ENCODE measurements at regions not wholly inside any gene's neighbourhood (a gene's known extent, or its start where the extent isn't known, plus 50 kb on each side); places are given as distances from the start of the nearest gene placed in this dataset.
A peak's percentile ranks its signal among the peaks of the same experiment; 100 is the strongest.

- DNase-seq (no peak), ATAC-seq (no peak)
- peaks cover 11% of the 10 kb centered on the region for H3K4me1 Mint-ChIP-seq
- H3K27ac Mint-ChIP-seq = no peak overlapping the region
- peaks cover 16% of the 10 kb centered on the region for H3K27me3 Mint-ChIP-seq
- no peaks in the 10 kb centered on the region for H3K9me3 Mint-ChIP-seq
- no peak overlapping the region for H3K4me3 Mint-ChIP-seq
Measured at GRCh38 chr7:18177129-18177814, 149.6 kb upstream of the PRPS1L1 start.

GRCh38 chr7:18177815-18178660, 150.4 kb upstream of the PRPS1L1 start:
- DNase-seq (peak in 1 of 2 donors; percentile 43), ATAC-seq (peak; percentile 85)
- H3K27ac Mint-ChIP-seq = peak overlapping the region; percentile 15 to 92
- peaks cover 16% of the 10 kb centered on the region for H3K27me3 Mint-ChIP-seq
- H3K9me3 Mint-ChIP-seq = no peaks in the 10 kb centered on the region
- peak overlapping the region in 1 of 2 donors; percentile 30 for H3K4me3 Mint-ChIP-seq
- peaks cover 11% of the 10 kb centered on the region for H3K4me1 Mint-ChIP-seq

- DNase-seq (no peak), ATAC-seq (peak; percentile 14)
- Mint-ChIP-seq H3K4me1 (peaks cover 11% of the 10 kb centered on the region), H3K27ac (no peak overlapping the region), H3K4me3 (no peak overlapping the region), H3K27me3 (peaks cover 16% of the 10 kb centered on the region), H3K9me3 (no peaks in the 10 kb centered on the region)
Measured at GRCh38 chr7:18179093-18179492, 151.4 kb upstream of the PRPS1L1 start.

- peaks cover 16% of the 10 kb centered on the region for H3K27me3 Mint-ChIP-seq
- DNase-seq (no peak), ATAC-seq (no peak)
- H3K4me3 Mint-ChIP-seq = no peak overlapping the region
- H3K27ac Mint-ChIP-seq = no peak overlapping the region
- peaks cover 11% of the 10 kb centered on the region for H3K4me1 Mint-ChIP-seq
- H3K9me3 Mint-ChIP-seq = no peaks in the 10 kb centered on the region
Measured at GRCh38 chr7:18180685-18181084, 153.0 kb upstream of the PRPS1L1 start.

- Mint-ChIP-seq H3K4me1 (no peaks in the 10 kb centered on the region), H3K4me3 (no peak overlapping the region), H3K27ac (no peak overlapping the region), H3K9me3 (peaks cover 0 to 4% of the 10 kb centered on the region in 2 donors), H3K27me3 (no peaks in the 10 kb centered on the region)
- DNase-seq (no peak), ATAC-seq (no peak)
Measured at GRCh38 chr7:18189500-18190126, 162.0 kb upstream of the PRPS1L1 start.

- peaks cover 0 to 4% of the 10 kb centered on the region in 2 donors for H3K9me3 Mint-ChIP-seq
Measured at GRCh38 chr7:18191341-18191740, 163.7 kb upstream of the PRPS1L1 start.

GRCh38 chr7:18191862-18192625, 164.4 kb upstream of the PRPS1L1 start:
- DNase-seq (no peak), ATAC-seq (no peak)
- Mint-ChIP-seq H3K4me3 (no peak overlapping the region), H3K27me3 (no peaks in the 10 kb centered on the region), H3K27ac (no peak overlapping the region), H3K9me3 (peaks cover 0 to 4% of the 10 kb centered on the region in 2 donors), H3K4me1 (no peaks in the 10 kb centered on the region)

More at GRCh38 chr7:18191341-18191740, 163.7 kb upstream of the PRPS1L1 start:
- no peaks in the 10 kb centered on the region for H3K4me1 Mint-ChIP-seq
- no peak overlapping the region for H3K27ac Mint-ChIP-seq
- H3K4me3 Mint-ChIP-seq = no peak overlapping the region
- DNase-seq = no peak
- no peaks in the 10 kb centered on the region for H3K27me3 Mint-ChIP-seq
- ATAC-seq = no peak

GRCh38 chr7:18194616-18195015, 167.0 kb upstream of the PRPS1L1 start:
- H3K27me3 Mint-ChIP-seq = no peaks in the 10 kb centered on the region
- no peaks in the 10 kb centered on the region for H3K4me1 Mint-ChIP-seq
- no peak overlapping the region for H3K4me3 Mint-ChIP-seq
- DNase-seq (no peak), ATAC-seq (no peak)
- no peaks in the 10 kb centered on the region for H3K9me3 Mint-ChIP-seq
- no peak overlapping the region for H3K27ac Mint-ChIP-seq

- H3K27ac Mint-ChIP-seq = no peak overlapping the region
- H3K27me3 Mint-ChIP-seq = no peaks in the 10 kb centered on the region
- no peaks in the 10 kb centered on the region for H3K9me3 Mint-ChIP-seq
- DNase-seq (no peak), ATAC-seq (no peak)
- no peak overlapping the region for H3K4me3 Mint-ChIP-seq
- no peaks in the 10 kb centered on the region for H3K4me1 Mint-ChIP-seq
Measured at GRCh38 chr7:18196638-18197037, 169.0 kb upstream of the PRPS1L1 start.

- ATAC-seq (no peak), DNase-seq (no peak)
- Mint-ChIP-seq H3K9me3 (no peaks in the 10 kb centered on the region), H3K4me1 (peaks cover 8% of the 10 kb centered on the region), H3K27me3 (no peaks in the 10 kb centered on the region), H3K4me3 (no peak overlapping the region), H3K27ac (no peak overlapping the region)
Measured at GRCh38 chr7:18198868-18199267, 171.2 kb upstream of the PRPS1L1 start.

GRCh38 chr7:18200266-18200665, 172.6 kb upstream of the PRPS1L1 start:
- Mint-ChIP-seq H3K27me3 (no peaks in the 10 kb centered on the region), H3K4me1 (peaks cover 8% of the 10 kb centered on the region), H3K9me3 (no peaks in the 10 kb centered on the region), H3K4me3 (no peak overlapping the region), H3K27ac (no peak overlapping the region)
- DNase-seq (no peak), ATAC-seq (no peak)

- Mint-ChIP-seq H3K4me1 (peaks cover 8% of the 10 kb centered on the region), H3K9me3 (no peaks in the 10 kb centered on the region), H3K27me3 (no peaks in the 10 kb centered on the region), H3K4me3 (no peak overlapping the region), H3K27ac (no peak overlapping the region)
- DNase-seq (no peak), ATAC-seq (no peak)
Measured at GRCh38 chr7:18200855-18201254, 173.2 kb upstream of the PRPS1L1 start.

- peaks cover 8% of the 10 kb centered on the region for H3K4me1 Mint-ChIP-seq
- no peaks in the 10 kb centered on the region for H3K9me3 Mint-ChIP-seq
- H3K4me3 Mint-ChIP-seq = no peak overlapping the region
- no peak overlapping the region for H3K27ac Mint-ChIP-seq
- DNase-seq (no peak), ATAC-seq (no peak)
- no peaks in the 10 kb centered on the region for H3K27me3 Mint-ChIP-seq
Measured at GRCh38 chr7:18201350-18201749, 173.7 kb upstream of the PRPS1L1 start.

- Mint-ChIP-seq H3K4me1 (peaks cover 8% of the 10 kb centered on the region), H3K27me3 (no peaks in the 10 kb centered on the region), H3K4me3 (no peak overlapping the region), H3K27ac (no peak overlapping the region), H3K9me3 (no peaks in the 10 kb centered on the region)
- DNase-seq (no peak), ATAC-seq (no peak)
Measured at GRCh38 chr7:18202315-18203045, 174.8 kb upstream of the PRPS1L1 start.

GRCh38 chr7:18206331-18206730, 178.7 kb upstream of the PRPS1L1 start:
- H3K4me3 Mint-ChIP-seq = no peak overlapping the region
- H3K4me1 Mint-ChIP-seq = peaks cover 8% of the 10 kb centered on the region
- no peak overlapping the region for H3K27ac Mint-ChIP-seq
- DNase-seq (no peak), ATAC-seq (no peak)
- no peaks in the 10 kb centered on the region for H3K9me3 Mint-ChIP-seq
- no peaks in the 10 kb centered on the region for H3K27me3 Mint-ChIP-seq
